KMS-11 (cell line): ENCODE measurements at regions not wholly inside any gene's neighbourhood (a gene's known extent, or its start where the extent isn't known, plus 50 kb on each side); places are given as distances from the start of the nearest gene placed in this dataset.

Experiments used
- H2AFZ ChIP-seq: fragments of 200-600 bp; sonication (generic); 2 replicates; pipeline ENCODE4 v1.6.1; 2016; ENCODE audit warnings: antibody characterized with exemption, mixed run types, low read depth
- H3K27ac ChIP-seq: fragments of 200-600 bp; sonication (generic); 2 replicates; pipeline ENCODE4 v1.6.1; 2016; ENCODE audit warnings: mild to moderate bottlenecking, mixed run types
- H3K27me3 ChIP-seq: fragments of 200-600 bp; sonication (generic); 2 replicates; pipeline ENCODE4 v1.6.1; 2017; ENCODE audit warnings: mild to moderate bottlenecking, low read depth, mixed run types, moderate library complexity; ENCODE audit not compliant: insufficient read depth
- H3K36me3 ChIP-seq: fragments of 200-600 bp; sonication (generic); 2 replicates; pipeline ENCODE4 v1.6.1; 2017; ENCODE audit warnings: mild to moderate bottlenecking, mixed run types; ENCODE audit not compliant: insufficient read depth
- H3K4me1 ChIP-seq: fragments of 200-600 bp; sonication (generic); 2 replicates; pipeline ENCODE4 v1.6.1; 2016; ENCODE audit warnings: mild to moderate bottlenecking, low read depth, mixed run types; ENCODE audit not compliant: poor library complexity, severe bottlenecking
- H3K4me2 ChIP-seq: fragments of 200-600 bp; sonication (generic); 2 replicates; pipeline ENCODE4 v1.7.0; 2016; ENCODE audit warnings: mild to moderate bottlenecking, mixed run types
- H3K4me3 ChIP-seq: fragments of 200-600 bp; sonication (generic); IDR thresholded peaks from 2 replicates; pipeline ENCODE4 v1.6.1; 2017; ENCODE audit warnings: low read depth, low read length, mixed read lengths; ENCODE audit not compliant: insufficient read depth
- H3K79me2 ChIP-seq: fragments of 200-600 bp; sonication (generic); 2 replicates; pipeline ENCODE4 v1.6.1; 2016; ENCODE audit warnings: low read depth, mixed run types; ENCODE audit not compliant: insufficient read depth
- H3K9ac ChIP-seq: fragments of 200-600 bp; sonication (generic); 2 replicates; pipeline ENCODE4 v1.6.1; 2016; ENCODE audit warnings: mild to moderate bottlenecking, mixed run types
- H4K20me1 ChIP-seq: fragments of 200-600 bp; sonication (generic); 2 replicates; pipeline ENCODE4 v1.6.1; 2016; ENCODE audit warnings: mild to moderate bottlenecking, mixed run types; ENCODE audit not compliant: insufficient read depth
- CTCF ChIP-seq: fragments of 200-600 bp; sonication (generic); conservative IDR thresholded peaks from 2 replicates; pipeline ENCODE4 v1.6.1; 2017; ENCODE audit warnings: low read depth, mild to moderate bottlenecking, antibody characterized with exemption, low read length, moderate library complexity, mixed read lengths

- Histone ChIP-seq H3K4me2 (no peak overlapping the region), H3K27ac (no peak overlapping the region), H4K20me1 (no peaks in the 10 kb centered on the region), H3K27me3 (no peaks in the 10 kb centered on the region), H3K36me3 (no peaks in the 10 kb centered on the region), H3K4me1 (no peaks in the 10 kb centered on the region), H3K9ac (no peak overlapping the region), H2AFZ (no peak overlapping the region), H3K4me3 (no peak overlapping the region), H3K79me2 (no peaks in the 10 kb centered on the region)
- no peak for TF ChIP-seq CTCF
Measured at GRCh38 chr13:84651705-84652104, 769.4 kb upstream of the SLITRK1 start.

GRCh38 chr13:84651288-84651687 is 769.0 kb upstream of the SLITRK1 start:
- H3K79me2 ChIP-seq, result no peaks in the 10 kb centered on the region
- H3K27me3 ChIP-seq, result no peaks in the 10 kb centered on the region

GRCh38 chr13:84649853-84650252 is 767.6 kb upstream of the SLITRK1 start:
- no peaks in the 10 kb centered on the region for H3K36me3 ChIP-seq
- H3K79me2 ChIP-seq, result no peaks in the 10 kb centered on the region
- no peak overlapping the region for H3K4me3 ChIP-seq
- no peaks in the 10 kb centered on the region for H3K4me1 ChIP-seq
- H4K20me1 ChIP-seq, result no peaks in the 10 kb centered on the region
- no peak overlapping the region for H3K27ac ChIP-seq
- no peak overlapping the region for H3K4me2 ChIP-seq
- no peak overlapping the region for H2AFZ ChIP-seq
- no peak for TF ChIP-seq CTCF
- no peak overlapping the region for H3K9ac ChIP-seq
- H3K27me3 ChIP-seq, result no peaks in the 10 kb centered on the region

More at GRCh38 chr13:84651288-84651687, 769.0 kb upstream of the SLITRK1 start:
- Histone ChIP-seq H3K36me3 (no peaks in the 10 kb centered on the region), H3K9ac (no peak overlapping the region), H3K27ac (no peak overlapping the region), H2AFZ (no peak overlapping the region), H3K4me3 (no peak overlapping the region), H3K4me1 (no peaks in the 10 kb centered on the region), H3K4me2 (no peak overlapping the region), H4K20me1 (no peaks in the 10 kb centered on the region)
- no peak for TF ChIP-seq CTCF

GRCh38 chr13:84648069-84648640 is 765.9 kb upstream of the SLITRK1 start:
- no peaks in the 10 kb centered on the region for H3K79me2 ChIP-seq
- H3K27ac ChIP-seq, result no peak overlapping the region
- no peaks in the 10 kb centered on the region for H3K27me3 ChIP-seq
- H3K4me2 ChIP-seq, result no peak overlapping the region
- H3K4me1 ChIP-seq, result no peaks in the 10 kb centered on the region
- no peak overlapping the region for H3K4me3 ChIP-seq
- no peaks in the 10 kb centered on the region for H4K20me1 ChIP-seq
- H2AFZ ChIP-seq, result no peak overlapping the region
- no peak for TF ChIP-seq CTCF
- H3K9ac ChIP-seq, result no peak overlapping the region
- H3K36me3 ChIP-seq, result no peaks in the 10 kb centered on the region
